Gastroesophageal sphincter (tissue), 4 donors: ENCODE measurements at regions not wholly inside any gene's neighbourhood (a gene's known extent, or its start where the extent isn't known, plus 50 kb on each side); places are given as distances from the start of the nearest gene placed in this dataset.

Experiments
- ATAC-seq: fragments of 150-250 bp; one replicate; pipeline ENCODE4 v1.9.1; 2016; ENCODE audit warnings: mild to moderate bottlenecking, moderate library complexity
- H3K27ac ChIP-seq, 4 donors: fragments of 200-600 bp; sonication (generic) in 3 of 4; 1 replicate in 3 of 4; 2 replicates in 1 of 4; pipeline ENCODE4 v1.5.1; 2016 to 2019
- H3K27me3 ChIP-seq: fragments of 200-600 bp; sonication (generic); one replicate; pipeline ENCODE4 v1.5.1; 2019
- H3K36me3 ChIP-seq, 2 donors: fragments of 200-600 bp; sonication (generic); one replicate each; pipeline ENCODE4 v1.5.1; 2019; ENCODE audit warnings: control low read depth in 1 of 2
- H3K4me1 ChIP-seq, 3 donors: fragments of 200-600 bp; sonication (generic); 1 replicate in 2 of 3; 2 replicates in 1 of 3; pipeline ENCODE4 v1.5.1; 2016 to 2019; ENCODE audit warnings: control low read depth in 2 of 3
- H3K4me3 ChIP-seq, 2 donors: fragments of 200-600 bp; sonication (generic); one replicate each; pipeline ENCODE4 v1.5.1; 2019; ENCODE audit warnings: mild to moderate bottlenecking in 1 of 2, moderate library complexity in 1 of 2
- H3K9me3 ChIP-seq, 3 donors: fragments of 200-600 bp; sonication (generic); one replicate each; pipeline ENCODE4 v1.5.1; 2017 to 2019; ENCODE audit warnings: control low read depth in 2 of 3
- EP300 ChIP-seq: sonication (generic); formaldehyde crosslinking; IDR thresholded peaks from one replicate; pipeline ENCODE4 v1.6.1; 2017; ENCODE audit warnings: antibody characterized with exemption, mild to moderate bottlenecking
- POLR2A ChIP-seq, 2 donors: fragments of 450-650 bp; IDR thresholded peaks; one replicate each; pipeline ENCODE4 v1.6.1; 2017; ENCODE audit warnings: antibody characterized with exemption in 2 of 2, mild to moderate bottlenecking in 2 of 2, moderate library complexity in 1 of 2
- POLR2AphosphoS5 ChIP-seq: sonication (generic); formaldehyde crosslinking; IDR thresholded peaks from one replicate; pipeline ENCODE4 v1.6.1; 2017; ENCODE audit warnings: antibody characterized with exemption
- WGBS, 2 donors: methylation state at CpG; one replicate each; pipeline ENCODE4 v1.1.5; 2018; ENCODE audit warnings: low coverage in 1 of 2; 5-methylcytosine and 5-hydroxymethylcytosine counted together
- TF ChIP-seq, protein P1 (sequence below), 4 experiments: fragments of 200-600 bp in 2 of 4; fragments of 450-650 bp in 2 of 4; sonication (generic) in 1 of 4; IDR thresholded peaks; one replicate each; pipeline ENCODE4 v1.5.1; 2017 to 2019; ENCODE audit warnings: antibody characterized with exemption in 4 of 4, mild to moderate bottlenecking in 2 of 4, moderate library complexity in 2 of 4

DNA sequence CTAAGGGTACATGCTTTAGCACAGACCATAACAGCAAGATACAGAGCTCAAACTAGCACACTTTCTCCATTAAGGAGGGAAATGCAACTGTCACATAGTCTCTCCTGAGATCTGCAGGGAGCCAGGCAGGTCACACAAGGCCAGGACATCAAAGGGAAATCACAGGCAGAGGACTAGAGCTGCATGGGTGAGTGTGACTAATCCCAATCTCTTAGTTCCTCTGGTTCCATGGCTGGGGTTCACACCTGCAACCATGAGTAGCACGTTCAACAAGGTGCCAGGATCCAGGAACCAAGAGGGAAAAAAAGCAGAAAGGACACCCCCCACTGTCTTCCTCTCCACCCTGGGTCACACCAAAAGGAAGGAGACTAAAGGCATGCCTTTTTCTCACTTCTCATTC, 296.5 kb upstream of the STEAP1 start:
- Histone ChIP-seq H3K4me3 (no peak overlapping the region), H3K27me3 (no peaks in the 10 kb centered on the region), H3K9me3 (peaks cover 0 to 28% (median 0%) of the 10 kb centered on the region in 3 donors), H3K4me1 (no peaks in the 10 kb centered on the region), H3K36me3 (no peaks in the 10 kb centered on the region), H3K27ac (no peak overlapping the region)
- ATAC-seq = no peak
- TF ChIP-seq EP300 (no peak), POLR2AphosphoS5 (no peak), POLR2A (IDR thresholded peaks at IDR 0.05) (no peak)
- TF ChIP-seq, protein P1, sequence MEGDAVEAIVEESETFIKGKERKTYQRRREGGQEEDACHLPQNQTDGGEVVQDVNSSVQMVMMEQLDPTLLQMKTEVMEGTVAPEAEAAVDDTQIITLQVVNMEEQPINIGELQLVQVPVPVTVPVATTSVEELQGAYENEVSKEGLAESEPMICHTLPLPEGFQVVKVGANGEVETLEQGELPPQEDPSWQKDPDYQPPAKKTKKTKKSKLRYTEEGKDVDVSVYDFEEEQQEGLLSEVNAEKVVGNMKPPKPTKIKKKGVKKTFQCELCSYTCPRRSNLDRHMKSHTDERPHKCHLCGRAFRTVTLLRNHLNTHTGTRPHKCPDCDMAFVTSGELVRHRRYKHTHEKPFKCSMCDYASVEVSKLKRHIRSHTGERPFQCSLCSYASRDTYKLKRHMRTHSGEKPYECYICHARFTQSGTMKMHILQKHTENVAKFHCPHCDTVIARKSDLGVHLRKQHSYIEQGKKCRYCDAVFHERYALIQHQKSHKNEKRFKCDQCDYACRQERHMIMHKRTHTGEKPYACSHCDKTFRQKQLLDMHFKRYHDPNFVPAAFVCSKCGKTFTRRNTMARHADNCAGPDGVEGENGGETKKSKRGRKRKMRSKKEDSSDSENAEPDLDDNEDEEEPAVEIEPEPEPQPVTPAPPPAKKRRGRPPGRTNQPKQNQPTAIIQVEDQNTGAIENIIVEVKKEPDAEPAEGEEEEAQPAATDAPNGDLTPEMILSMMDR (IDR thresholded peaks at IDR 0.05) = no peak
- 50% methylated on average over 1 of the region's 1 CpG; no CpG with 5 or more reads in 1 of the 2 donors for WGBS, 2 donors

DNA sequence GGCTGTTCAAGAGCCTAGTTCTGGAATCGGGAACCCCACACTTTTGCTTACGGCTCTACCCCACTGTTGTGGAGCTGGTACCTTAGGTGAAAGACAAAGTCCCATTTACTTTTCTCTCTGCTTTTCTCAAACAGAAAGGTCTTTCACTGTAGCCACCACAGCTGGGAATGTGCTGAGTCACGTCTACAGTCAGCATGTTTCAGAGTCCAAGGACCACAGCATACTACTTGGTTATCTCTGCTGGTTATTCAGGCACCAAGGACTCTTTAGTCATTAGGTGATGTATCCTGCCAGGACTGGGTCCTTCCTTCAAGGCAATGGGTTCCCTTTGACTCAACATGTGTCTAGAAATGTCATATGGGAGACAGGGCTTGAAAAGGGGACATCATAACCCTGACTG, 266.8 kb upstream of the STEAP1 start:
- TF ChIP-seq POLR2A (IDR thresholded peaks at IDR 0.05) (no peak), POLR2AphosphoS5 (no peak)
- H3K4me3 ChIP-seq = no peak overlapping the region
- no peaks in the 10 kb centered on the region for H3K27me3 ChIP-seq
- no peaks in the 10 kb centered on the region for H3K36me3 ChIP-seq
- H3K4me1 ChIP-seq = no peaks in the 10 kb centered on the region
- H3K27ac ChIP-seq = no peak overlapping the region
- no peak for ATAC-seq
- WGBS, 2 donors = no CpG with 5 or more reads among the region's 3 CpGs
- H3K9me3 ChIP-seq = no peaks in the 10 kb centered on the region

DNA sequence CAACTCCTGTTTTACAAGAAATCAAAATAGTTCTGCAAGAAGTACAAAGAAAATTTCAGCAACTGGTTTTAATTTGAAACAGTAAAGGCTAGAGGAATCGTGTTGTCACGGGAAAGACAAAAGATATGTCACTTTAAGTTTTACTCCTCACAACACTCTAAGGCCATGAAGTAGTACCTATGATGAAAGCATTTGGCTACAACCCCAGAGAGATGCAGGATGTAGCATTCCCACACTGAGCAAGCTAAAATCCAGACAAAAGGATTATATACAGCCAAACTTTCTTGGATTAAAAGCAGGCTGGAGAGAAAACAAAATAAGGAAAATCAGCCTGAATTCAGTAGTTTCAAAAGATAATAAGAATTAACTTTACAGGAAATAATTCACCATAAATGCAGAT, 245.5 kb upstream of the STEAP1 start:
- TF ChIP-seq EP300 (no peak), POLR2AphosphoS5 (no peak), POLR2A (IDR thresholded peaks at IDR 0.05) (no peak)
- TF ChIP-seq, protein P1 (IDR thresholded peaks at IDR 0.05) = no peak

DNA sequence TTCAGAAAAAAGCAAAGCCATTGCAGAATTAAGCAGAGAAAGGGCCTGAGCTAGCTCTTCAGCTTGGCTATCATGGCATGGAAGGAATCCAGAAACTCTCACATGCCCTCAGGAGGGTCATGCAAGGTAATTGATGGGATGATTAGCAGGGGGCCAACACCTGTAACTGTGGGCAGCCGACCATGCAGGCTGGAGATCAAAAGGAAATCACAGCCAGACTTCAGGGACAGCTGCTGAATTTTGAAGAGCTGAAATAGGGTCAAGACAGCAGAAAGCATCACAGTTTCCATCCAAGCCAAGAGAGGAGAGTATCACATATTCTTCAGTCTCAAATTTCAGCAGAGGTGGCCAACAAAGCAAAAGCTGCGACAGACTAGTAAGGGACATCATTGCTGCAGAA, 239.6 kb upstream of the STEAP1 start:
- TF ChIP-seq EP300 (no peak), POLR2A (IDR thresholded peaks at IDR 0.05) (no peak), POLR2AphosphoS5 (no peak)
- TF ChIP-seq, protein P1 (IDR thresholded peaks at IDR 0.05) = no peak
- ATAC-seq = no peak
- WGBS, 2 donors = 23 to 60% methylated on average over 1 to 2 of the region's 2 CpGs

More for the DNA sequence above, 245.5 kb upstream of the STEAP1 start:
- WGBS, 2 donors = 48 to 61% methylated on average over 2 of the region's 2 CpGs
- Histone ChIP-seq H3K27me3 (no peaks in the 10 kb centered on the region), H3K4me1 (no peaks in the 10 kb centered on the region), H3K4me3 (no peak overlapping the region), H3K36me3 (no peaks in the 10 kb centered on the region), H3K27ac (no peak overlapping the region), H3K9me3 (no peaks in the 10 kb centered on the region)
- ATAC-seq = no peak

DNA sequence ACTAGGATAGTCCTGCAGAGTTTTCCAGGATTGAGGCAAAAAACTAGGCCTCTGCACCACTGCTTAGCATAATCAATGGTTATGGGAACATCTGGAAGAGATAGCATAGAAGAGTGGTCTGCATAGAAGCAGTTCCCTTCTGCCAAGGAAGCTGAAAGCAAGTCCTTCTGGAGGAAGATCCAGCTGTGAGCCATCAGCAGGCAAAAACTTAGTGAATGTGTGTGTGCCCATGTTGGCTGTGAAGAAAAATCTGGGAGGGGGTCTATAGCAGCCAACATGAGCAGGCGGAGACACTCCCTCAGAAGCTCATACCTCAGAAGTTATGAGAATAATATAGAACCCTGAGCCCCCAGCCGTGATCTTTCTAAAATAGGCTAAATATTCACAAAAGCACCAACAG, 228.1 kb upstream of the STEAP1 start:
- no peak for ATAC-seq
- Histone ChIP-seq H3K27ac (no peak overlapping the region), H3K4me1 (no peaks in the 10 kb centered on the region), H3K9me3 (no peaks in the 10 kb centered on the region), H3K4me3 (no peak overlapping the region), H3K27me3 (no peaks in the 10 kb centered on the region), H3K36me3 (no peaks in the 10 kb centered on the region)
- TF ChIP-seq, protein P1 (IDR thresholded peaks at IDR 0.05) = no peak
- TF ChIP-seq EP300 (no peak), POLR2AphosphoS5 (no peak), POLR2A (IDR thresholded peaks at IDR 0.05) (no peak)
- WGBS, 2 donors = 67 to 68% methylated on average over 2 of the region's 2 CpGs

More for the DNA sequence above, 239.6 kb upstream of the STEAP1 start:
- Histone ChIP-seq H3K9me3 (no peaks in the 10 kb centered on the region), H3K27me3 (no peaks in the 10 kb centered on the region), H3K4me3 (no peak overlapping the region), H3K4me1 (no peaks in the 10 kb centered on the region), H3K27ac (no peak overlapping the region), H3K36me3 (no peaks in the 10 kb centered on the region)
